GM19023 (cell line): ENCODE measurements at regions not wholly inside any gene's neighbourhood (a gene's known extent, or its start where the extent isn't known, plus 50 kb on each side); places are given as distances from the start of the nearest gene placed in this dataset.

Experiments used
- ATAC-seq: cut with Tn5 transposase; IDR thresholded peaks from one replicate; pipeline ENCODE4 v1.9.1; 2021; ENCODE audit warnings: mild to moderate bottlenecking, moderate library complexity; ENCODE audit not compliant: unreplicated experiment

- ATAC-seq, result no peak
These were observed 234.8 kb downstream of the NR2F2 start for GRCh38 chr15:96565266-96565665.

GRCh38 chr15:96574782-96575181 is 244.3 kb downstream of the NR2F2 start:
- ATAC-seq, result no peak

- no peak for ATAC-seq
These were observed 246.1 kb downstream of the NR2F2 start for GRCh38 chr15:96576596-96576995.

- no peak for ATAC-seq
These were observed 247.9 kb downstream of the NR2F2 start for GRCh38 chr15:96578393-96578792.

- no peak for ATAC-seq
These were observed 250.9 kb downstream of the NR2F2 start for GRCh38 chr15:96581371-96581770.

- ATAC-seq, result no peak
These were observed 252.0 kb downstream of the NR2F2 start for GRCh38 chr15:96582473-96582872.

GRCh38 chr15:96583671-96584070 is 253.2 kb downstream of the NR2F2 start:
- no peak for ATAC-seq

- no peak for ATAC-seq
These were observed 255.2 kb downstream of the NR2F2 start for GRCh38 chr15:96585484-96586386.

GRCh38 chr15:96586901-96587300 is 256.4 kb downstream of the NR2F2 start:
- ATAC-seq, result no peak

GRCh38 chr15:96589864-96590263 is 259.4 kb downstream of the NR2F2 start:
- no peak for ATAC-seq

- no peak for ATAC-seq
These were observed 263.2 kb downstream of the NR2F2 start for GRCh38 chr15:96593735-96594134.

GRCh38 chr15:96595951-96596350 is 265.5 kb downstream of the NR2F2 start:
- ATAC-seq, result no peak

- ATAC-seq, result no peak
These were observed 268.0 kb downstream of the NR2F2 start for GRCh38 chr15:96598514-96598913.

GRCh38 chr15:96599268-96599667 is 268.8 kb downstream of the NR2F2 start:
- ATAC-seq, result no peak

GRCh38 chr15:96600350-96600749 is 269.9 kb downstream of the NR2F2 start:
- no peak for ATAC-seq

- no peak for ATAC-seq
These were observed 276.1 kb downstream of the NR2F2 start for GRCh38 chr15:96606617-96607016.

- ATAC-seq, result no peak
These were observed 280.3 kb downstream of the NR2F2 start for GRCh38 chr15:96610757-96611156.

- ATAC-seq, result no peak
These were observed 282.4 kb downstream of the NR2F2 start for GRCh38 chr15:96612917-96613316.

GRCh38 chr15:96619174-96619573 is 288.7 kb downstream of the NR2F2 start:
- no peak for ATAC-seq

- ATAC-seq, result no peak
These were observed 292.2 kb downstream of the NR2F2 start for GRCh38 chr15:96622714-96623113.

- ATAC-seq, result no peak
These were observed 294.8 kb downstream of the NR2F2 start for GRCh38 chr15:96625256-96625655.

GRCh38 chr15:96627031-96627568 is 296.6 kb downstream of the NR2F2 start:
- no peak for ATAC-seq
